ENCODE measurements at regions not wholly inside any gene's neighbourhood (a gene's known extent, or its start where the extent isn't known, plus 50 kb on each side); places are given as distances from the start of the nearest gene placed in this dataset.

GRCh38 chr5:103862398-103862797 lies 299.8 kb upstream of the NUDT12 start:
- TF ChIP-seq EZH2 (IDR thresholded peaks at IDR 0.05) (no peak), POLR2AphosphoS5 (IDR thresholded peaks at IDR 0.05; ENCODE audit: borderline replicate concordance, low read depth, low read length) (no peak)

Data from SK-N-MC (cell line).